Astrocyte of the cerebellum (primary cell): ENCODE measurements at regions not wholly inside any gene's neighbourhood (a gene's known extent, or its start where the extent isn't known, plus 50 kb on each side); places are given as distances from the start of the nearest gene placed in this dataset.

Source experiments
- DNase-seq: peaks from one replicate; pipeline ENCODE4 v3.0.0-alpha.2; 2011; ENCODE audit warnings: low read depth
- H3K4me3 ChIP-seq: 2 replicates; pipeline ENCODE4 v1.5.1; 2011; ENCODE audit warnings: mild to moderate bottlenecking, low read depth, low read length, moderate library complexity
- CTCF ChIP-seq: IDR thresholded peaks from 2 replicates; pipeline ENCODE4 v1.5.1; 2012; ENCODE audit warnings: low read length, low read depth, moderate library complexity, mild to moderate bottlenecking; ENCODE audit errors: missing control alignments
- in situ Hi-C: cut with HindIII; loops from 2 replicates; pipeline ENCODE4 v1.10.0; 2017; ENCODE audit warnings: low sequenced_read_pairs

GRCh38 chr13:22062478-22063205 is 391.8 kb downstream of the FGF9 start:
- DNase-seq, result no peak
- TF ChIP-seq CTCF, result no peak
- in situ Hi-C loops, result no loop called here
- no peak overlapping the region for H3K4me3 ChIP-seq

- no peak for TF ChIP-seq CTCF
- no peak overlapping the region for H3K4me3 ChIP-seq
- in situ Hi-C loops, result no loop called here
- DNase-seq, result no peak
Observed at GRCh38 chr13:22063416-22064124, 392.7 kb downstream of the FGF9 start.

- TF ChIP-seq CTCF, result no peak
- in situ Hi-C loops, result no loop called here
- DNase-seq, result no peak
- no peak overlapping the region for H3K4me3 ChIP-seq
Observed at GRCh38 chr13:22064854-22065620, 394.2 kb downstream of the FGF9 start.

DNA sequence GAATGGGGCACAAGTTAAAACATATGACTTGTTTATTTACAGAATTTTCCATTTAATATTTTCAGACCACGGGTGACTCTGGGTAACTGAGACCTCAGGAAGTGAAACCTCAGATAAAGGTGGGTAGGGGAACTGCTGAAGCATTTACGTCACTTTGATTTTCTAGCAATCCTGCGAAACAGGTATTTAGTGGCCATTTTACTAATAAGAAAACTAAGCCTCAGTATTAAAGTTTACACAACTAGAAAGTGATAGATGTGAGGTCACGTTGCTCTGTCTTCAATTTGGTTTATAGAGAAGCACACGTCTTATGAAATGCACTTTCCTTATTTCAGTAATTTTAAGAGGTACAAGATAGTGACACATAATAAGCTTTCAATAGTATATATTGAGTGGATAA is 402.8 kb downstream of the FGF9 start:
- H3K4me3 ChIP-seq, result no peak overlapping the region
- in situ Hi-C loops, result no loop called here
- DNase-seq, result no peak
- no peak for TF ChIP-seq CTCF

DNA sequence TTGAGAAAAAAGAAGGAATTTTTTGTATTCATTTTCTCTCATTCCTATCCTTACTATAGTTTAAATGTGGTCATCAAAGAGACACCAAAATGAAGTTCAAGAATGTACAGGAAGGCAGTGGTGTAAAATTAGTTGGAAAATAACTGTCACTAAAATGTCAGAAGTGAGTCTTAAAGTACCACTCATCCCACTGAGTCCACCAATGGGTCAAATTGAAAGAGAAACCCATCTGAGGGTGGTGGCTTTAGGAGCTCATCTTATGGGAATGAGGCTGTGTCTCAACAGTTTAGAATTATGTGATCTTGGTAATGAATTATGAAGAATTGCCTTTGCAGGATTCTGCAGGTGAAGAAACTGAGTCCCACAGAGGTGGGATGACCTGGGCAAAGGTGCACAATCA is 403.5 kb downstream of the FGF9 start:
- H3K4me3 ChIP-seq, result no peak overlapping the region
- DNase-seq, result no peak
- TF ChIP-seq CTCF, result no peak
- in situ Hi-C loops, result no loop called here

DNA sequence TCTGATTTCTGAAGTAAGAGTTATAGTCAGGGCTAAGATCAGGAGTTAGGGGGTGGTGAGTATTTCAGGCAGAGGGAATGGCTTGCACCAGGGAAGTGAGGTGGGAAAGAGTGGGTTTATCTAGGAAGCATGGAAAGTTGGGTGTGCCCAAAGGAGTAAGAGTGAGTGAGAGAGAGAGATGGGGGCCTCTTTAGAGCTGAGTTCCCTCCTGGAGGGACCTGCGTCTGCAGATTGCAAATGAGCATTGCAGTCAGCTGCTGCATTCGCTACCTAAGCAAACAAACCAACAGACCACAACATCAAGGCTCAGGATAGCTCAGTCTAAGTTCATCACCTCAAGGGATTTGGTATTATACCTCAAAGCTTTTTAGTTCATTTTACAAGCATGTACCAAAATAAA is 405.8 kb downstream of the FGF9 start:
- H3K4me3 ChIP-seq, result no peak overlapping the region
- TF ChIP-seq CTCF, result no peak
- in situ Hi-C loops, result no loop called here
- DNase-seq, result no peak
